HG03354 (cell line): ENCODE measurements at regions not wholly inside any gene's neighbourhood (a gene's known extent, or its start where the extent isn't known, plus 50 kb on each side); places are given as distances from the start of the nearest gene placed in this dataset.
"Not testable (repeated sequence)": the region's sequence is repeated elsewhere in the genome, so short reads cannot be mapped to it uniquely, and the experiment has no call there.

Experiments used
- ATAC-seq: cut with Tn5 transposase; IDR thresholded peaks from one replicate; pipeline ENCODE4 v1.9.1; 2021; ENCODE audit warnings: mild to moderate bottlenecking; ENCODE audit not compliant: unreplicated experiment, poor library complexity, severe bottlenecking

GRCh38 chr16:29228664-29229611 lies 177.6 kb downstream of the NPIPB11 start:
- ATAC-seq, result not testable (repeated sequence)

GRCh38 chr16:29227751-29228663 lies 178.5 kb downstream of the NPIPB11 start:
- not testable (repeated sequence) for ATAC-seq

GRCh38 chr16:29226782-29227181 lies 179.7 kb downstream of the NPIPB11 start:
- ATAC-seq, result no peak

- ATAC-seq, result not testable (repeated sequence)
Observed at GRCh38 chr16:29224675-29225074, 181.8 kb downstream of the NPIPB11 start.

- ATAC-seq, result not testable (repeated sequence)
Observed at GRCh38 chr16:29222615-29223014, 183.9 kb downstream of the NPIPB11 start.

GRCh38 chr16:29222008-29222407 lies 184.5 kb downstream of the NPIPB11 start:
- ATAC-seq, result not testable (repeated sequence)

- ATAC-seq, result not testable (repeated sequence)
Observed at GRCh38 chr16:29221281-29221955, 185.1 kb downstream of the NPIPB11 start.

GRCh38 chr16:29220647-29221191 lies 185.8 kb downstream of the NPIPB11 start:
- ATAC-seq, result not testable (repeated sequence)

GRCh38 chr16:29219966-29220646 lies 186.4 kb downstream of the NPIPB11 start:
- ATAC-seq, result not testable (repeated sequence)

- ATAC-seq, result not testable (repeated sequence)
Observed at GRCh38 chr16:29219562-29219961, 186.9 kb downstream of the NPIPB11 start.

GRCh38 chr16:29218649-29219048 lies 187.9 kb downstream of the NPIPB11 start:
- not testable (repeated sequence) for ATAC-seq

- not testable (repeated sequence) for ATAC-seq
Observed at GRCh38 chr16:29218171-29218570, 188.3 kb downstream of the NPIPB11 start.

GRCh38 chr16:29217752-29218126 lies 188.8 kb downstream of the NPIPB11 start:
- ATAC-seq, result not testable (repeated sequence)

GRCh38 chr16:29217104-29217751 lies 189.3 kb downstream of the NPIPB11 start:
- not testable (repeated sequence) for ATAC-seq

- not testable (repeated sequence) for ATAC-seq
Observed at GRCh38 chr16:29213770-29214169, 192.7 kb downstream of the NPIPB11 start.

- not testable (repeated sequence) for ATAC-seq
Observed at GRCh38 chr16:29213251-29213650, 193.3 kb downstream of the NPIPB11 start.

GRCh38 chr16:29212084-29213027 lies 194.2 kb downstream of the NPIPB11 start:
- ATAC-seq, result not testable (repeated sequence)
